Muscle layer of colon (tissue), 2 donors: ENCODE measurements at regions not wholly inside any gene's neighbourhood (a gene's known extent, or its start where the extent isn't known, plus 50 kb on each side); places are given as distances from the start of the nearest gene placed in this dataset.

Experiments
- H3K27ac ChIP-seq: one replicate; pipeline ENCODE4 v1.7.0; 2013; ENCODE audit warnings: low read depth, mild to moderate bottlenecking, low read length, moderate library complexity
- H3K27me3 ChIP-seq, 2 donors: one replicate each; pipeline ENCODE4 v1.7.0; 2013; ENCODE audit warnings: low read length in 2 of 2, mild to moderate bottlenecking in 2 of 2; ENCODE audit not compliant: insufficient read depth in 2 of 2, control insufficient read depth in 1 of 2
- H3K36me3 ChIP-seq: one replicate; pipeline ENCODE4 v1.7.0; 2013; ENCODE audit warnings: mild to moderate bottlenecking, low read length; ENCODE audit not compliant: insufficient read depth
- H3K4me1 ChIP-seq: one replicate; pipeline ENCODE4 v1.7.0; 2013; ENCODE audit warnings: mild to moderate bottlenecking, low read length; ENCODE audit not compliant: insufficient read depth
- H3K4me3 ChIP-seq, 2 donors: one replicate each; pipeline ENCODE4 v1.7.0; 2013; ENCODE audit warnings: low read length in 2 of 2, low read depth in 1 of 2, mild to moderate bottlenecking in 1 of 2, moderate library complexity in 1 of 2
- H3K9ac ChIP-seq: one replicate; pipeline ENCODE4 v1.7.0; 2013; ENCODE audit warnings: low read length
- H3K9me3 ChIP-seq: one replicate; pipeline ENCODE4 v1.7.0; 2013; ENCODE audit warnings: mild to moderate bottlenecking, low read length
- donor health status: abdominal sarcoma.
- donor health status: Adenocarcinoma of cecum.

DNA sequence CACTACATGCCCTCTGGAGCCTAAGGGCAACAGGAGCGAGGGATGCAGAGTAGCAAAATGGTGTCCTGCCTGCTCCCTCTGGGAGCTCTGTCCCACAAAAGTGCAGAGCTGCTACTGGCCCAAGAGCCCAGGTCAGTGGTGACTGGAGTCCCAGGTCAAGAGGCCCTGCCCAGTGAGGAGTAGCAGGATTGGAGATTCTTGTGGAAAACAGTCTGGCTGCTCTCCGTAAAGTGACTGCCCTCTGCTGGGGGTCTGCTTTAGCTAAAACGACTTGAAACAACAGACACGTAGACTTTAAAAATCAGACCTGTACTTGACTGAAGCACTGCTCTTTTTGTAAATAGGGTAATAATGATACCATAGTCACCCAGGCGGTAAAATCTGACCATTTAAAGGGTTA lies 917.0 kb downstream of the MAT2B start:
- no peaks in the 10 kb centered on the region for H3K36me3 ChIP-seq
- H3K27ac ChIP-seq, result no peak overlapping the region
- H3K9me3 ChIP-seq, result no peaks in the 10 kb centered on the region
- no peaks in the 10 kb centered on the region for H3K27me3 ChIP-seq
- H3K4me1 ChIP-seq, result no peaks in the 10 kb centered on the region
- H3K4me3 ChIP-seq, result no peak overlapping the region
- no peak overlapping the region for H3K9ac ChIP-seq

DNA sequence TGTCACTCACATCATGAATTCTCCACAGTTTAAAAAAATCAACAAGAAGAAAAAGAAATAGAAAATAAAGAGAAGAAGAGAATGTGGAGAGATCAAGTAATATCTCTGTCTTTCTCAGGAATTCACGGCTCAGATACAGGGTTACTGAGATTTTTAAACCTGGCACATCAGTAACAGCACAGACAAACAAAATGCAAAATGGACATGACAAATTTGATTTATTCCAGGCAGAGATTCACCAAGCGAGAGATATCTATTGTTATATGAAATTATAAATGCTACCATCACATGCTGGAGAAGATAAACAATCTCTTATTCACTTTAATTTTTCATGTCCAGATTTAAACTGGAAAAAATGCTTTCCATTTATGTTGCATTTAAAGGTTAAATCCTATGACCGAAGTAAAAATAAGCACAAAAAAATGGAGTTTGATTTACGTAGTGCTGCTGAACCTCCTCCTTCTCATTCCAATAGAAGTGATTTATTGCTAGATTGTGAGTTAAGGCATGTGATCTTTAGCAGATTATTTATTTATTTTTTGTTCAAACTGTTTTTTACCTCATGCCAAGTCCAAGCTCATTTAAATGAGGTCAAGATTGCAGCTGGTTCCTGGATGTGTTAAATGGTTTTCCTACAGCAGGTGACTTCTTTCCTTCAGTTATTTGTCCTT lies 926.4 kb downstream of the MAT2B start:
- no peak overlapping the region for H3K4me3 ChIP-seq
- no peak overlapping the region for H3K9ac ChIP-seq
- H3K36me3 ChIP-seq, result no peaks in the 10 kb centered on the region
- no peak overlapping the region for H3K27ac ChIP-seq
- no peaks in the 10 kb centered on the region for H3K4me1 ChIP-seq
- no peaks in the 10 kb centered on the region for H3K9me3 ChIP-seq
- H3K27me3 ChIP-seq, result no peaks in the 10 kb centered on the region

DNA sequence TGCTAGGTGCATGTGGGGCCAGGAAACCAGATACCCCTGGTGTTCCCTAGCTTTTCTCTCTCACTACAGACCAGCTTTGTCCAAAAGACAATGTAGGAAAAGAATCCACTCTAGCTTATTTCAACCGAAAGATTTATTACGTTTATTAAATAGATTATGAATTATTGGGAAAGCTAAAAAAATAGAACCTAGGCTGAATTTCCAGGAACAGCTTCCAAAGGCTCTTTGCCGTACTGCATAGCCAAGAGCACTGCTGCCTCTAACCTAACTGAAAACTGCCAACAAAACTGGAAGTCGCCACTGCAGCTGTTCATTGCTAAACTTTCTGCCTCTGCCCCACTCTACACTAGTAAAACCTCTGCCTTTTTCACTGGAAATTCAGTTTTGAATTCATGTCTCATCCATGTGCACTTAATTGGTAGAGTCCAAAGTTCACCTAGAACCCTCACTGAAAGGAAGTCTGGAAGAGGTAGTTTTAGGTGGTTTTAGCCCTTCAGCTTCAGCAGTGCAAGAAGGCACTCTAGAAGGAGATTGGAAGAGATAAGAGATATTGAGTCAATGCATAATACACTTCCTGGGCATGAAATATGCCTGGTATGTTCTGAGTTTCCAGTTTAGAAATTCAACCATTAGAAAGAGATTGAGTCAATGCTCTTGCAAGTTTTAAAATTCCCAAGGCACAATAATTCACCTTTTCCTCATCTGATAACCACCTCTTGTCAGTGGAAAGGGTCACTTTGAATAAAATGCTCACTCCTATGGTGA lies 927.9 kb downstream of the MAT2B start:
- Histone ChIP-seq H3K4me1 (no peaks in the 10 kb centered on the region), H3K4me3 (no peak overlapping the region), H3K36me3 (no peaks in the 10 kb centered on the region), H3K9ac (no peak overlapping the region), H3K27ac (no peak overlapping the region), H3K9me3 (no peaks in the 10 kb centered on the region), H3K27me3 (no peaks in the 10 kb centered on the region)

DNA sequence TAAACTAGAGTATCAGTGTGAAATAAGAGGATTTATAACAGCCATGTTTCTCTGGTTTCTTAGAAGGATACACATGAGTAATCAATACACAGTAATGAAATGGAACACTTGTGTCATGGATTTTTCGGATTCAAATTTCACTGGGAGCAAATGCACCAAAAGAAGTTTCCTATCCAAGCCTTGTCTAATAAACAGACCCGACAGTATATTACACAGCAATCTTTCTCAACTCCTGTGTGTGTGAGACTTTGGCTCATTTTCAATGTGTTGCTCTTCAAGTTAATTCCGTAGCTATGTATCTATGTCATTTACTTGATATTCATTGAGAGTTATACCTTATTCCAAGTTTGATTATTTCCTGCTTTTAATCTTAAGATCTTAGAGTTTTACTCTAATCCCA lies 930.2 kb downstream of the MAT2B start:
- Histone ChIP-seq H3K9ac (no peak overlapping the region), H3K4me1 (no peaks in the 10 kb centered on the region)

DNA sequence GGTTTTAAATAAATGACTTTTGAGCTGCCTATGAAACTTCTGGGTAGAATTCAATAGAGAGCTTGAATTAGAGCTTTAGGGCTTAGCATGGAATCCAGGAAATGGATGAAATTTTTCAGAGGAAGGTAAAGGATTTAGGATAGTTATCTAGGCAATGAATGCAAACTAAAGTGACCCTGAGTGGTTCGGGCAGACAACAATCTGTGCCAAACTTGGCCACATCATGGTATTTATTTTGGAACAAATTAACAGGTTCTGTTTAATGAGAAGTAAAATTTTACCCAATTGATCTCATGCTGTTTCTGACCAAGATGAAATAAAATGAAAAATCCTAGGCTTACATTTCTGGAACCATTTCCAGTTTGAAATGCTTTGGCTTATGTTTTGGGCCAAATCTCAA lies 934.4 kb downstream of the MAT2B start:
- Histone ChIP-seq H3K9ac (no peak overlapping the region), H3K4me1 (no peaks in the 10 kb centered on the region), H3K27ac (no peak overlapping the region), H3K27me3 (no peaks in the 10 kb centered on the region), H3K4me3 (no peak overlapping the region), H3K36me3 (no peaks in the 10 kb centered on the region), H3K9me3 (no peaks in the 10 kb centered on the region)

More for the DNA sequence above, 930.2 kb downstream of the MAT2B start:
- Histone ChIP-seq H3K9me3 (no peaks in the 10 kb centered on the region), H3K27me3 (no peaks in the 10 kb centered on the region), H3K27ac (no peak overlapping the region), H3K4me3 (no peak overlapping the region), H3K36me3 (no peaks in the 10 kb centered on the region)

DNA sequence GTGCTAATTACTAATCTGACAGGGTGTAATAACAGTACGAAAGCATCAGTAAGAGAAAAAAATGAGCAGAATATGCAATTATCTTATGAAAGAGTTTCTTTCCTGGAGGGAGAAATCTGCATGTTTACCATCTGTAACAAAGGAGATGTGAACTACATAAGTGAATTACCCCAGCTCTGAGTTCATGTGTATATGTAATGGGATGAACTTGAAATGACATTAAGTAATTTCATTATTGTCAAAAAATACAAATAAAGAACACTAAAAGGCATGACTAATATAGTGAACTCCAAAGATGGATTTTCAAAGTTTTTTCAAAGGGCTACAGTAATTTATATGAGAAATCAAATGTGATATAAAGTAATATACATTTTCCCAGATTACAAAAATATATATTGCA lies 944.0 kb downstream of the MAT2B start:
- Histone ChIP-seq H3K4me3 (no peak overlapping the region), H3K9me3 (no peaks in the 10 kb centered on the region), H3K9ac (no peak overlapping the region), H3K27me3 (no peaks in the 10 kb centered on the region), H3K36me3 (no peaks in the 10 kb centered on the region), H3K4me1 (no peaks in the 10 kb centered on the region), H3K27ac (no peak overlapping the region)

DNA sequence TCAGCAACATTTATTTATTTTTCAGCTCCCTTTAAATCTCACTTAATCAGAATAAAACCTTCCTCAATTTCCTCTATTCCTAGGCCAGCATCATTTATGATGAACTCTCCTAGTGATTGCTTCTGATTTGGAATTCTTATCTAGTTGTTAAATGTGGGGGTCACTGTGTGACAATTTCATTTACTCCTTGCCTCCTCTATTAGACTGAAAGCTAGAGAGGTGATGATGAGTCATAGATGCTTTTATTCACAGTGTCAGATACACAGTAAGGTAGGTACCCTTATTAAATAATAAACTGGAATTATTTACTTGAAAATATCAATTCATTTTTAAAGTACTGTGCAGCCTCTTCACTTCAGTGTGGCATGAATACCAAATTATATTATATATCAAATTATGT lies 960.6 kb downstream of the MAT2B start:
- Histone ChIP-seq H3K27ac (no peak overlapping the region), H3K36me3 (no peaks in the 10 kb centered on the region), H3K4me1 (no peaks in the 10 kb centered on the region), H3K4me3 (no peak overlapping the region), H3K9me3 (no peaks in the 10 kb centered on the region), H3K9ac (no peak overlapping the region), H3K27me3 (no peaks in the 10 kb centered on the region)

DNA sequence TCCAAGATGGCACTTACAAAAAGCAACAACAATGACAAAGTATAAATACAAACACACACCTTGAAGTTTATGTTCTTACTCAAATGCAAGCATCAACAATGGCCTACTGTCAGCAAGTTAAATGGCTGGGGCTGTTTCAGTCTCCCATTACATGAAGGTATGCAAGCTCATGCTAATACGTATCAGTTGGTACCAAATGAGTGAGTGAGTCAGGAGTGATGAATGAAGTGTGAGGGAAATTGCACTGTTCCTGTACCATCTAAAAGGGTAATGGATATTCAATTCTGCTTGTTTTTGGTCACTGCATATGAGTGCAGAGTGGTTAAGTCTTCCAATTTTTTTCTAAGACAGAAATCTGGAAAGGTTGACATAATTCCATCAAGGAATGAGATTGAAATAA lies 964.9 kb downstream of the MAT2B start:
- no peak overlapping the region for H3K9ac ChIP-seq

DNA sequence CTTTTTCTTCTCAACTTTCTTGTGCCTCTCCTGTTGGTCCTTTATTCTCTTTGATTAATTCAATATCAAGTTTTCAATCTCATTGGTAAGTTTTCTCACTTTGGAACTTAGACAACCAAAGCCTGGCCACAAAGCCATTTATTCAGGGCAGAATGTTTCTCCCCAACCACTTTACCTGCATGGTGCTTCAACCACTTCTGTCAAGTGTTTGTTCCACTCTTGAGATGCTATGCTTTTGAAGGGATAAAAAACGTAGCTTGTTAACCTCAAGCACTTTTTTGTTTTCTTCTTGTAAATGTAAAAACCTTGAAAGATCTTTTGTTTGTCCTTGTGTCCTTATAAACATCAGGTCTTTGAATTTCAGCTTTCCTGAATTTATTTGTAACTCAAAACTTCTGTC lies 966.7 kb downstream of the MAT2B start:
- Histone ChIP-seq H3K36me3 (no peaks in the 10 kb centered on the region), H3K27me3 (no peaks in the 10 kb centered on the region), H3K9ac (no peak overlapping the region), H3K4me3 (no peak overlapping the region), H3K4me1 (no peaks in the 10 kb centered on the region), H3K27ac (no peak overlapping the region), H3K9me3 (no peaks in the 10 kb centered on the region)

More for the DNA sequence above, 964.9 kb downstream of the MAT2B start:
- H3K4me3 ChIP-seq, result no peak overlapping the region
- H3K27me3 ChIP-seq, result no peaks in the 10 kb centered on the region
- no peaks in the 10 kb centered on the region for H3K4me1 ChIP-seq
- H3K9me3 ChIP-seq, result no peaks in the 10 kb centered on the region
- H3K36me3 ChIP-seq, result no peaks in the 10 kb centered on the region
- no peak overlapping the region for H3K27ac ChIP-seq

DNA sequence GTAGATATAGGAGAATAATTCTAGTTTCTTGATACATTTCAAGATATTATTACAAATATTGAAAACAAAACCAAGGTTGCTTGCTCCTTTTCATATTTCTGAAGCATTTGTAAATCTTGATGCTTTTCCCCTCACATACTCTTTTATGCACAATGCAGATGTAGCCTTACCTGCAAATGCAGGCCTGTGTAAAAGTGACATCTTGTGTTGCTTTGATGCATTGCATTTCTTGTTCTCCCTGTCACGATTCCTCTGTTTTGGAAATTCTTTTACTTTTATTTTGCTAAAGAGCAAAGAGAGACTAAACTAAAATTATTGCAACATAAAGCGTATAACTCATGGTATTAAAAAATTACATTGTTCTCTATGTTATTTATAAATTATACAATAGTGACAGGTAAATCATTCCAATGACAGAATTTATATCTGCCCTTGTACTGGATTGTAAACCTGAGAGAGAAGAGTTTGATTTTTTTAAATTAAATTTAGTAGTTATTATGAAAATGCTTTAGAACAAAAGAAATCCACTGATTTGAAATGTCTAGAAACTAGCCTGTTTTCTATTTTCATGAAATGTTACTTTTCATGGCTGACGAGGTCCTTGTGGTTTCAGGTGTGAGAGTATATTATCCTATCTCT lies 970.0 kb downstream of the MAT2B start:
- H3K27ac ChIP-seq, result no peak overlapping the region
- no peaks in the 10 kb centered on the region for H3K27me3 ChIP-seq
- no peak overlapping the region for H3K9ac ChIP-seq
- H3K36me3 ChIP-seq, result no peaks in the 10 kb centered on the region
- no peaks in the 10 kb centered on the region for H3K4me1 ChIP-seq
- no peak overlapping the region for H3K4me3 ChIP-seq
- no peaks in the 10 kb centered on the region for H3K9me3 ChIP-seq

DNA sequence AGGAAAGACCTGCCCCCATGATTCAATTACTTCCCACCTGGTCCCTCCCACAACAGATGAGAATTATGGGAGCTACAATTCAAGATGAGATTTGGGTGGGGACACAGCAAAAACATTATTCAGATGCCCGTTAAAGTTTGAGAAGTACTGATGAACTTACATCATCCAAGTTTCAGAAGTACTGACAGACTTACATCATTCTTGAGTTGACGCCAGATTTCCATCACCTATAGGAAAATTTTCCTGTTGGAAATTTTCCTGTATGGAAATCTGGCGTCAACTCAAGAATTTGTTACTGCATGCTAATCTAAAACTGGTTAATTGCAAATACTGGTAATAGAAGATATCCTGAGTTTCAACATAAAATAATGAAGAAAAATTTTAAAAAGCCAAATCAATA lies 975.9 kb downstream of the MAT2B start:
- Histone ChIP-seq H3K27ac (no peak overlapping the region), H3K36me3 (no peaks in the 10 kb centered on the region), H3K4me1 (no peaks in the 10 kb centered on the region), H3K9ac (no peak overlapping the region), H3K9me3 (no peaks in the 10 kb centered on the region), H3K27me3 (no peaks in the 10 kb centered on the region), H3K4me3 (no peak overlapping the region)
